ENCODE measurements at regions not wholly inside any gene's neighbourhood (a gene's known extent, or its start where the extent isn't known, plus 50 kb on each side); places are given as distances from the start of the nearest gene placed in this dataset.
A peak's percentile ranks its signal among the peaks of the same experiment; 100 is the strongest.

DNA sequence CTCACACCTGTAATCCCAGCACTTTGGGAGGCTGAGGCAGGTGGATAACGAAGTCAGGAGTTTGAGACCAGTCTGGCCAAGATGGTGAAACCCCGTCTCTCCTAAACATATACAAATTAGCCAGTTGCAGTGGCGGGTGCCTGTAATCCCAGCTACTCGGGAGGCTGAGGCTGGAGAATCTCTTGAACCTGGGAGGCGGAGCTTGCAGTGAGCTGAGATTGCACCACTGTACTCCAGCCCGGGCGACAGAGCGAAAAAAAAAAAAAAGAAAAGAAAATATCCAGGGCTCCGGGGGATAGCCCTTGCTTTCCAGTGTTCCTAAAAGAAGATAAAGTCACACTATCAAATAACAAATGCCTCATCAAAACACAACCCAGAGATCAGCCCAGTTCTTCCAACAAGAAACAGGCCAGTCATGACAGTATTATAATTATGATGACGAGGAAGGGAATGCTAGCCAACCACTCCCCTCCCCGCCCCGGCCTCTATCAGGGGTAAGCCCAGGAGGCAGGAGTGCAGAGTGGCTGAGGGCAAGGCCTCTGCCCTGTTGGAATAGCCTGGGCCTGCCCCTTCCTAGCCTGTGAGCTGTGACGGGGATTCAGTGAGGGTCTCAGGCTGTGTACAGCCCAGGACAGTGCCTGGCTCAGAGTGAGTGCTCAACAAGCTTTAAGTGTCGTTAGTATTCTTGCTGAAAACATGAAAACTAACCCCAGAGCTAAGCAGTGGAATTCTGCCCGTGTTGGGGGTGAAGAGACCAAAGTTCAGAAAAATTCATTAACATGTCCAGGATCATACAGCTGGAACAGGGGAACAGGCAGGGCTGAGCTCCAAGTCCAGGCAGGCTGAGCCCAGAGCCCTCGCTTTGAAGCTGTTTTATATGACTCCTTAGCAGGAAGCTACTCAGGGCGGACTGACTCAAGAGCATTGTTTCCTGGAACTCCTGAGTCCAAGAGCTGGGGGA is 54.3 kb downstream of the FAM241B start:
- H3K27ac ChIP-seq = peak overlapping the region; percentile 56
- no peak for TF ChIP-seq CTCF (conservative IDR thresholded peaks at IDR 0.05)

GRCh38 chr10:69684981-69685353 is 54.9 kb downstream of the FAM241B start:
- H3K27ac ChIP-seq = peak overlapping the region; percentile 56
- no peak for TF ChIP-seq CTCF (conservative IDR thresholded peaks at IDR 0.05)

- TF ChIP-seq CTCF (conservative IDR thresholded peaks at IDR 0.05) = no peak
- H3K27ac ChIP-seq = peak overlapping the region; percentile 56
Measured at GRCh38 chr10:69685426-69685801, 55.4 kb downstream of the FAM241B start.

- TF ChIP-seq CTCF (conservative IDR thresholded peaks at IDR 0.05) = no peak
- peak overlapping the region; percentile 56 for H3K27ac ChIP-seq
Measured at GRCh38 chr10:69685802-69686585, 55.9 kb downstream of the FAM241B start.

GRCh38 chr10:69686866-69687265 is 56.8 kb downstream of the FAM241B start:
- peak overlapping the region; percentile 56 for H3K27ac ChIP-seq
- no peak for TF ChIP-seq CTCF (conservative IDR thresholded peaks at IDR 0.05)

- TF ChIP-seq CTCF (conservative IDR thresholded peaks at IDR 0.05) = no peak
- H3K27ac ChIP-seq = no peak overlapping the region; the same call in 1 of the 2 replicates
Measured at GRCh38 chr10:69687426-69687825, 57.4 kb downstream of the FAM241B start.

- no peak overlapping the region for H3K27ac ChIP-seq
- no peak for TF ChIP-seq CTCF (conservative IDR thresholded peaks at IDR 0.05)
Measured at GRCh38 chr10:69692267-69692666, 62.2 kb downstream of the FAM241B start.
